Smooth muscle cell (in vitro differentiated cells): ENCODE measurements at regions not wholly inside any gene's neighbourhood (a gene's known extent, or its start where the extent isn't known, plus 50 kb on each side); places are given as distances from the start of the nearest gene placed in this dataset.

ENCODE experiments used
- DNase-seq: peaks from one replicate; lab custom pipeline; 2025; ENCODE audit not compliant: unreplicated experiment; lab: John Stamatoyannopoulos, UW
- H2AFZ ChIP-seq: fragments of 200-600 bp; sonication (generic); 2 replicates; pipeline ENCODE4 v1.6.0; 2016; ENCODE audit warnings: antibody characterized with exemption, low read depth, mild to moderate bottlenecking
- H3F3A ChIP-seq: fragments of 200-600 bp; sonication (generic); 2 replicates; pipeline ENCODE4 v1.6.0; 2017; ENCODE audit warnings: antibody characterized with exemption, low read depth
- H3K27ac ChIP-seq: fragments of 200-600 bp; sonication (generic); 2 replicates; pipeline ENCODE4 v1.5.1; 2016; ENCODE audit warnings: low read depth, mild to moderate bottlenecking
- H3K27me3 ChIP-seq: fragments of 200-600 bp; sonication (generic); 2 replicates; pipeline ENCODE4 v1.6.1; 2016; ENCODE audit warnings: low read depth, mild to moderate bottlenecking
- H3K36me3 ChIP-seq: fragments of 200-600 bp; sonication (generic); 2 replicates; pipeline ENCODE4 v1.5.1; 2016; ENCODE audit warnings: low read depth
- H3K4me1 ChIP-seq: fragments of 200-600 bp; sonication (generic); 2 replicates; pipeline ENCODE4 v1.5.1; 2016; ENCODE audit warnings: low read depth
- H3K4me2 ChIP-seq: fragments of 200-600 bp; sonication (generic); 2 replicates; pipeline ENCODE4 v1.6.0; 2016; ENCODE audit warnings: mild to moderate bottlenecking
- H3K4me3 ChIP-seq: fragments of 200-600 bp; sonication (generic); 2 replicates; pipeline ENCODE4 v1.5.1; 2016; ENCODE audit warnings: mild to moderate bottlenecking
- H3K79me2 ChIP-seq: fragments of 200-600 bp; sonication (generic); 2 replicates; pipeline ENCODE4 v1.6.0; 2016; ENCODE audit warnings: low read depth, mild to moderate bottlenecking
- H3K9ac ChIP-seq: fragments of 200-600 bp; sonication (generic); 2 replicates; pipeline ENCODE4 v1.6.0; 2016; ENCODE audit warnings: low read depth
- H3K9me3 ChIP-seq: fragments of 200-600 bp; sonication (generic); replicated peaks from 2 replicates; pipeline ENCODE4 v1.5.1; 2016; ENCODE audit warnings: low read depth
- H4K20me1 ChIP-seq: fragments of 200-600 bp; sonication (generic); 2 replicates; pipeline ENCODE4 v1.6.0; 2016; ENCODE audit warnings: low read depth
- WGBS: methylation state at CpG from one replicate; pipeline ENCODE4 v1.1.7; 2016; ENCODE audit warnings: low lambda C conversion rate; 5-methylcytosine and 5-hydroxymethylcytosine counted together
- TF ChIP-seq, protein P1 (sequence below): fragments of 200-600 bp; sonication (generic); IDR thresholded peaks from 2 replicates; pipeline ENCODE4 v1.5.1; 2017; ENCODE audit warnings: borderline replicate concordance, mild to moderate bottlenecking, antibody characterized with exemption; ENCODE audit not compliant: insufficient read depth, poor library complexity, severe bottlenecking

DNA sequence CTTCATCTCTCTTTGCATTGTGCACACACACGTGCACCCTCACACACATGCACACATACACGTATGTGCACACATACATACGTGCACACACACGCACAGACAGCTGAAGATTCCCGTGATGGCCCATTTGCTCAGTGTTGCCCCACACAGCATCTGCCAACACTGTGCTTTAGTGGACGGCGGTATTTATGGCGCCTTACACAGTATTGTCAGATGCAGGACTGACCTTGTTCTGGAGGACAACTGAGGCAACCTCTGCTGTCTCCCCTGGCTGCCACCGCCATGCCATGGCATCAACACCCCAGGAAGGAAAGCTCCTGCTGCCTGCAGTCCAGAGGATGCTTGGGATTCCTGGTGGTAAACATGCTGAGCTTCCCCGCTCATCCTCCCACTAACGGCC is 316.4 kb downstream of the TEX29 start:
- no peaks in the 10 kb centered on the region for H3K9me3 ChIP-seq
- H3F3A ChIP-seq, result no peaks in the 10 kb centered on the region
- H3K27ac ChIP-seq, result no peak overlapping the region
- H3K9ac ChIP-seq, result no peak overlapping the region
- 81% methylated on average over 11 of the region's 11 CpGs for WGBS
- DNase-seq, result no peak
- H3K36me3 ChIP-seq, result no peaks in the 10 kb centered on the region
- H4K20me1 ChIP-seq, result no peaks in the 10 kb centered on the region
- H3K4me2 ChIP-seq, result no peak overlapping the region
- H3K4me1 ChIP-seq, result no peaks in the 10 kb centered on the region
- H3K4me3 ChIP-seq, result no peak overlapping the region
- TF ChIP-seq, protein P1, sequence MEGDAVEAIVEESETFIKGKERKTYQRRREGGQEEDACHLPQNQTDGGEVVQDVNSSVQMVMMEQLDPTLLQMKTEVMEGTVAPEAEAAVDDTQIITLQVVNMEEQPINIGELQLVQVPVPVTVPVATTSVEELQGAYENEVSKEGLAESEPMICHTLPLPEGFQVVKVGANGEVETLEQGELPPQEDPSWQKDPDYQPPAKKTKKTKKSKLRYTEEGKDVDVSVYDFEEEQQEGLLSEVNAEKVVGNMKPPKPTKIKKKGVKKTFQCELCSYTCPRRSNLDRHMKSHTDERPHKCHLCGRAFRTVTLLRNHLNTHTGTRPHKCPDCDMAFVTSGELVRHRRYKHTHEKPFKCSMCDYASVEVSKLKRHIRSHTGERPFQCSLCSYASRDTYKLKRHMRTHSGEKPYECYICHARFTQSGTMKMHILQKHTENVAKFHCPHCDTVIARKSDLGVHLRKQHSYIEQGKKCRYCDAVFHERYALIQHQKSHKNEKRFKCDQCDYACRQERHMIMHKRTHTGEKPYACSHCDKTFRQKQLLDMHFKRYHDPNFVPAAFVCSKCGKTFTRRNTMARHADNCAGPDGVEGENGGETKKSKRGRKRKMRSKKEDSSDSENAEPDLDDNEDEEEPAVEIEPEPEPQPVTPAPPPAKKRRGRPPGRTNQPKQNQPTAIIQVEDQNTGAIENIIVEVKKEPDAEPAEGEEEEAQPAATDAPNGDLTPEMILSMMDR, result no peak
- peaks cover 6% of the 10 kb centered on the region for H3K27me3 ChIP-seq
- H2AFZ ChIP-seq, result no peak overlapping the region
- no peaks in the 10 kb centered on the region for H3K79me2 ChIP-seq

DNA sequence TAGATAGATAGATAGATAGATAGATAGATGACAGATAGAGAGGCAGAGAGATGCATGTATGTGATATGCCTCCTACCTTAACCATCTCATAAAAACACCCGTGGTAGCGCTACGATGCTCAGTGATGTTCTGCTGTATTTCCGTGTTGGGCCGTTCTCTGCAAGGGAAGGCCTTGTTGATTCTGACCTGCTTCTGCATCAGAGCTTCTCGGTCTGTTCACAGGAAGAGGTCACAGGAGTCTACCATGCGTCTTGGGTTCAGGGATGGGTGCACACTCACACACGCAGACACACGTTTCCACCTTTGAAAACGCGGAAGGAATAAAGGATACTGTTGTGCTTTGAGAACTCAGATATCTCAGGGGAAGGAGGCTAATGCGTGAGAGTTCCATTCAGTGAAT is 316.9 kb downstream of the TEX29 start:
- H2AFZ ChIP-seq, result no peak overlapping the region
- H3K4me2 ChIP-seq, result no peak overlapping the region
- WGBS, result 93% methylated on average over 12 of the region's 12 CpGs
- peaks cover 6% of the 10 kb centered on the region for H3K27me3 ChIP-seq
- H3K27ac ChIP-seq, result no peak overlapping the region
- H3K4me1 ChIP-seq, result no peaks in the 10 kb centered on the region
- H3K79me2 ChIP-seq, result no peaks in the 10 kb centered on the region
- H3K36me3 ChIP-seq, result no peaks in the 10 kb centered on the region
- H3F3A ChIP-seq, result no peaks in the 10 kb centered on the region
- TF ChIP-seq, protein P1, result no peak
- no peaks in the 10 kb centered on the region for H4K20me1 ChIP-seq
- no peak overlapping the region for H3K4me3 ChIP-seq
- H3K9me3 ChIP-seq, result no peaks in the 10 kb centered on the region
- DNase-seq, result no peak
- H3K9ac ChIP-seq, result no peak overlapping the region

GRCh38 chr13:111638233-111638632 is 317.8 kb downstream of the TEX29 start:
- TF ChIP-seq, protein P1, result no peak
- no peaks in the 10 kb centered on the region for H4K20me1 ChIP-seq
- peaks cover 6% of the 10 kb centered on the region for H3K27me3 ChIP-seq
- H2AFZ ChIP-seq, result no peak overlapping the region
- no peak for DNase-seq
- no peak overlapping the region for H3K27ac ChIP-seq
- H3K4me1 ChIP-seq, result no peaks in the 10 kb centered on the region
- no peaks in the 10 kb centered on the region for H3K36me3 ChIP-seq
- 100% methylated on average over 1 of the region's 1 CpG for WGBS
- H3K79me2 ChIP-seq, result no peaks in the 10 kb centered on the region
- H3F3A ChIP-seq, result no peaks in the 10 kb centered on the region
- no peak overlapping the region for H3K9ac ChIP-seq
- no peak overlapping the region for H3K4me2 ChIP-seq
- no peak overlapping the region for H3K4me3 ChIP-seq
- no peaks in the 10 kb centered on the region for H3K9me3 ChIP-seq

DNA sequence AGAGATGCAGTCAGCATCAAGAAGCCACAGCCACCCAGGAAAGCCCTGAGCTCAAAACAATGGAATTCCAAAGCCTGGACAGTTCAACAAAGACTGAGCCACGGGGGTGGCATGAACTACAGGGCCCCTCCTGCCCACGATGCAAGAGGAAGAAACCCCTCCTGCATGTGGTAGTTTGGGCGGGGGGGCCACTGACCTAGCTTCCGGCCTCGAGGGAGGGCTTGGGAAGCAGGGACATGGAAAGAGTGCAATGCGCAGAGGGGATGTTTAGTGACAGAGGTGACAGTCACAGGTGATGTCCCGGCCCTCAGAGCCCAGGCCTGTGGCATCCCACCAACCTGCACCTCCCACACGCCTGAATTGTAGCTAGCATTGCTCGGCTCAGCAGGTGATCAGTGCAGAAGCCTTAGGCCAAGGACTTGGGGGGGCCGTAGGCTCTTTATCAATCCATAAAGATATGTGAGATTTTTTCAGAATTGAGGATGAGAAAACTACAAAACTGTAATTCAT is 318.8 kb downstream of the TEX29 start:
- H3K27me3 ChIP-seq, result peaks cover 15% of the 10 kb centered on the region
- no peaks in the 10 kb centered on the region for H3K4me1 ChIP-seq
- no peaks in the 10 kb centered on the region for H3K36me3 ChIP-seq
- no peak overlapping the region for H2AFZ ChIP-seq
- no peak overlapping the region for H3K4me2 ChIP-seq
- no peaks in the 10 kb centered on the region for H3F3A ChIP-seq
- no peak overlapping the region for H3K27ac ChIP-seq
- 87% methylated on average over 10 of the region's 10 CpGs for WGBS
- no peaks in the 10 kb centered on the region for H4K20me1 ChIP-seq
- H3K9ac ChIP-seq, result no peak overlapping the region
- TF ChIP-seq, protein P1, result no peak
- no peak for DNase-seq
- no peaks in the 10 kb centered on the region for H3K79me2 ChIP-seq
- H3K4me3 ChIP-seq, result no peak overlapping the region
- no peaks in the 10 kb centered on the region for H3K9me3 ChIP-seq
